Endodermal cell (in vitro differentiated cells): ENCODE measurements at regions not wholly inside any gene's neighbourhood (a gene's known extent, or its start where the extent isn't known, plus 50 kb on each side); places are given as distances from the start of the nearest gene placed in this dataset.

Experiments used
- DNase-seq: peaks from one replicate; pipeline ENCODE4 v3.0.0-alpha.2; 2017
- H3K27ac ChIP-seq: 2 replicates; pipeline ENCODE4 v1.5.1; 2013; ENCODE audit warnings: mild to moderate bottlenecking, low read depth, low read length, moderate library complexity
- H3K27me3 ChIP-seq: 2 replicates; pipeline ENCODE4 v1.6.1; 2013; ENCODE audit warnings: mild to moderate bottlenecking, low read length, moderate library complexity; ENCODE audit not compliant: insufficient read depth, control insufficient read depth, poor library complexity, severe bottlenecking
- H3K36me3 ChIP-seq: 2 replicates; pipeline ENCODE4 v1.7.0; 2013; ENCODE audit warnings: mild to moderate bottlenecking, low read length, moderate library complexity; ENCODE audit not compliant: control insufficient read depth, insufficient read depth
- H3K4me1 ChIP-seq: one replicate; pipeline ENCODE4 v1.7.0; 2013; ENCODE audit warnings: low read length; ENCODE audit not compliant: control insufficient read depth, insufficient read depth
- H3K4me3 ChIP-seq: 2 replicates; pipeline ENCODE4 v1.5.1; 2013; ENCODE audit warnings: mild to moderate bottlenecking, low read length, moderate library complexity
- H3K9ac ChIP-seq: 2 replicates; pipeline ENCODE4 v1.6.1; 2013; ENCODE audit warnings: mild to moderate bottlenecking, low read length, moderate library complexity; ENCODE audit not compliant: poor library complexity, severe bottlenecking; ENCODE audit errors: extremely low read depth
- H3K9me3 ChIP-seq: 2 replicates; pipeline ENCODE4 v1.6.1; 2013; ENCODE audit warnings: mild to moderate bottlenecking, low read length, moderate library complexity; ENCODE audit not compliant: control insufficient read depth
- H3K27ac Mint-ChIP-seq: 2 replicates; pipeline ENCODE4 v1.8.0; 2020; ENCODE audit warnings: mixed read lengths
- H3K27me3 Mint-ChIP-seq: 2 replicates; pipeline ENCODE4 v1.8.0; 2021; ENCODE audit warnings: mild to moderate bottlenecking, mixed read lengths; ENCODE audit not compliant: insufficient read depth
- H3K36me3 Mint-ChIP-seq: 2 replicates; pipeline ENCODE4 v1.8.0; 2020; ENCODE audit warnings: low read depth, mixed read lengths
- H3K4me1 Mint-ChIP-seq: 2 replicates; pipeline ENCODE4 v1.8.0; 2020; ENCODE audit warnings: mixed read lengths
- H3K4me3 Mint-ChIP-seq: 2 replicates; pipeline ENCODE4 v1.8.0; 2020; ENCODE audit warnings: mild to moderate bottlenecking, moderate library complexity, mixed read lengths
- H3K9me3 Mint-ChIP-seq: 2 replicates; pipeline ENCODE4 v1.8.0; 2020; ENCODE audit warnings: mild to moderate bottlenecking, mixed read lengths
- WGBS, 2 experiments: methylation state at CpG; one replicate each; pipeline versions ENCODE4 v1.1.5 to v1.1.7; 2013; ENCODE audit warnings: missing lambda C conversion rate in 2 of 2, mixed read lengths in 1 of 2; ENCODE audit not compliant: insufficient coverage in 1 of 2, insufficient read length in 1 of 2; 5-methylcytosine and 5-hydroxymethylcytosine counted together
- TF ChIP-seq, protein P1 (sequence below): fragments of 200-600 bp; sonication (generic); conservative IDR thresholded peaks from 2 replicates; pipeline ENCODE4 v1.5.0; 2021; ENCODE audit warnings: antibody characterized with exemption, mild to moderate bottlenecking

DNA sequence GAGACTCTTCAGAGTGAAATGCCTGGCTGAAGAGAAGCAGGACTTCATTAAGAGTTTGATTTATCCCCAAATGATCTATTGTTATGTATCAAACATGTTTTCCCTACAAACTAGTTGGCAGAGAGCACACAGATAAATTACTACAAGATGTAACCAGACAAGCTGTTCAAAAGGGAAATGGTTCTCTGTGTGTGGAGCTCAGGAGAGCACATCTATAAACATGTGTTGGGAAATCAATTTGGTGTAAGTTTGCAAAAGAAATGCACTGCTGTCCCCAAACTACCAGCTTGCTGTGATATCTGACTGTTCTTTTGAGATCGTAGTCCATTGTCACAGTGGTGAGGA is 159.2 kb downstream of the PAH start:
- Mint-ChIP-seq H3K36me3 (no peaks in the 10 kb centered on the region), H3K4me1 (peaks cover 15% of the 10 kb centered on the region), H3K4me3 (no peak overlapping the region), H3K9me3 (no peaks in the 10 kb centered on the region), H3K27ac (no peak overlapping the region), H3K27me3 (no peaks in the 10 kb centered on the region)
- no peak overlapping the region for H3K27ac ChIP-seq
- H3K36me3 ChIP-seq = no peaks in the 10 kb centered on the region
- DNase-seq = no peak
- no peaks in the 10 kb centered on the region for H3K27me3 ChIP-seq
- 67 to 93% methylated on average over 1 of the region's 1 CpG for WGBS, 2 experiments
- no peak overlapping the region for H3K4me3 ChIP-seq
- no peak overlapping the region for H3K9ac ChIP-seq
- peaks cover 5% of the 10 kb centered on the region for H3K4me1 ChIP-seq
- no peaks in the 10 kb centered on the region for H3K9me3 ChIP-seq
- TF ChIP-seq, protein P1, sequence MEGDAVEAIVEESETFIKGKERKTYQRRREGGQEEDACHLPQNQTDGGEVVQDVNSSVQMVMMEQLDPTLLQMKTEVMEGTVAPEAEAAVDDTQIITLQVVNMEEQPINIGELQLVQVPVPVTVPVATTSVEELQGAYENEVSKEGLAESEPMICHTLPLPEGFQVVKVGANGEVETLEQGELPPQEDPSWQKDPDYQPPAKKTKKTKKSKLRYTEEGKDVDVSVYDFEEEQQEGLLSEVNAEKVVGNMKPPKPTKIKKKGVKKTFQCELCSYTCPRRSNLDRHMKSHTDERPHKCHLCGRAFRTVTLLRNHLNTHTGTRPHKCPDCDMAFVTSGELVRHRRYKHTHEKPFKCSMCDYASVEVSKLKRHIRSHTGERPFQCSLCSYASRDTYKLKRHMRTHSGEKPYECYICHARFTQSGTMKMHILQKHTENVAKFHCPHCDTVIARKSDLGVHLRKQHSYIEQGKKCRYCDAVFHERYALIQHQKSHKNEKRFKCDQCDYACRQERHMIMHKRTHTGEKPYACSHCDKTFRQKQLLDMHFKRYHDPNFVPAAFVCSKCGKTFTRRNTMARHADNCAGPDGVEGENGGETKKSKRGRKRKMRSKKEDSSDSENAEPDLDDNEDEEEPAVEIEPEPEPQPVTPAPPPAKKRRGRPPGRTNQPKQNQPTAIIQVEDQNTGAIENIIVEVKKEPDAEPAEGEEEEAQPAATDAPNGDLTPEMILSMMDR = no peak

DNA sequence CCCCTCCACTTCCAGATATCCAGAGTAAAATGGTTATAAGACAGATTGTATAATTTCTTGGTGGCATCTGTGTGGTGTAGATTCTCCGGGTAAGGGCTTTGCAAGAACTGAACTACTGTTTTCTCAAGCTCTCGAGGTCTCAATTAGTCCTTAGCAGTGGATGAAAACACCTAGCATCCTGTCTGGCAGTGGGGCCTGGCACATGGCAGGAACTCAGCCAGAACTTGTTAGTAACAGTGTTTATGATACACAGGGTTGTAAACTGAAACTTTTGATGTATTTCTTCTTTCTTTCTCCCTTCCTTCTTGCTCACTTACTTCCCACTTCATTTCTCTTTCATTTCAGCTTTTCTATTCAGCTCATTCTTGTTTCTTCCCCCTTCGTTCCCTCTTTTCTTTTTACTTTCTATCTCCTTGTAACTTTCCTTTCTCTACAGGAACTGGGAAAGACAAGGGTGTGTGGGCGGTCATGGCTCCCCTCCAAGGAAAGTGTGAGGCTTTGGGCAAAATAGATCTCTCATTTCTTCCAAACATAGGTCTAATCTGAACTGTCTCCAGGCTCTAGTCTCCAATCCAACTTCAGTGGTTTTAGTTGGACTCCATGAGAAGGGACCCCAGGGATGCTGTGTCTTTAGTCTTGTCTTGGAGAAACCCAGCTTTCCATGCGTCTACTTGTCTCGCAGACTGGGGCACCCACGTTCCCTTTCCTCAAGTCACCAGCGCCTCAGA is 159.7 kb downstream of the PAH start:
- H3K27ac Mint-ChIP-seq = no peak overlapping the region
- 91 to 93% methylated on average over 4 to 8 of the region's 8 CpGs for WGBS, 2 experiments

DNA sequence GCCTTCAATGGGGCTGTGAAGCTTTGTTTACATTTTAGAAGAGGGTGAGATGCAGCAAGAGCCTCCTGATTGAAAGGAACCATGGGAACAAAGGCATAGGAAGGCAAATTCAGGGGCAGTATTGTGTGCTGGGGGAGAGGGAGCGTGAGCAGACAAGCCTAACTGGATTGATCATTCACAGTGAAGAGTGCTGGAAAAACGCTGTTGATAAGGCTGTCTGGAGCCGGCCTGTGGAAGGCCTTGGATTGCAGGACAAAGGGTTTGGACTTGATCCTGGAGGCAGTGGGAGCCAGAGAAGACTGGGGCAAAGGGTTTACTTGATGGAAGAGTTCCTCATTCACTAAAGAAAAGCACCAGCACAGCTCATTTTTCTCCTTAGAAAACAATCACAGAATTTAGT is 160.5 kb downstream of the PAH start:
- H3K9me3 ChIP-seq = no peaks in the 10 kb centered on the region
- TF ChIP-seq, protein P1 = no peak
- no peak overlapping the region for H3K4me3 ChIP-seq
- H3K4me1 ChIP-seq = no peaks in the 10 kb centered on the region
- H3K36me3 ChIP-seq = no peaks in the 10 kb centered on the region
- Mint-ChIP-seq H3K36me3 (no peaks in the 10 kb centered on the region), H3K9me3 (no peaks in the 10 kb centered on the region), H3K4me3 (no peak overlapping the region), H3K27ac (peak overlapping the region; percentile 54), H3K4me1 (peaks cover 9% of the 10 kb centered on the region), H3K27me3 (no peaks in the 10 kb centered on the region)
- DNase-seq = no peak
- 85 to 100% methylated on average over 2 to 3 of the region's 3 CpGs for WGBS, 2 experiments
- H3K9ac ChIP-seq = no peak overlapping the region
- no peak overlapping the region for H3K27ac ChIP-seq
- no peaks in the 10 kb centered on the region for H3K27me3 ChIP-seq

More for the DNA sequence above, 159.7 kb downstream of the PAH start:
- no peaks in the 10 kb centered on the region for H3K36me3 ChIP-seq
- no peak overlapping the region for H3K4me3 Mint-ChIP-seq
- no peaks in the 10 kb centered on the region for H3K27me3 Mint-ChIP-seq
- H3K27ac ChIP-seq = no peak overlapping the region
- TF ChIP-seq, protein P1 = no peak
- no peaks in the 10 kb centered on the region for H3K27me3 ChIP-seq
- no peaks in the 10 kb centered on the region for H3K9me3 ChIP-seq
- no peaks in the 10 kb centered on the region for H3K36me3 Mint-ChIP-seq
- H3K4me1 ChIP-seq = no peaks in the 10 kb centered on the region
- no peak overlapping the region for H3K4me3 ChIP-seq
- no peaks in the 10 kb centered on the region for H3K9me3 Mint-ChIP-seq
- no peak overlapping the region for H3K9ac ChIP-seq
- peaks cover 9% of the 10 kb centered on the region for H3K4me1 Mint-ChIP-seq
- DNase-seq = no peak
